GM11168 (cell line): ENCODE measurements at regions not wholly inside any gene's neighbourhood (a gene's known extent, or its start where the extent isn't known, plus 50 kb on each side); places are given as distances from the start of the nearest gene placed in this dataset.

Experiments used
- in situ Hi-C: fragments of 300-500 bp; cut with MboI; formaldehyde crosslinking; loops from one replicate; pipeline ENCODE4 v1.12.0; 2022; ENCODE audit warnings: low sequenced_read_pairs; ENCODE audit not compliant: unreplicated experiment

DNA sequence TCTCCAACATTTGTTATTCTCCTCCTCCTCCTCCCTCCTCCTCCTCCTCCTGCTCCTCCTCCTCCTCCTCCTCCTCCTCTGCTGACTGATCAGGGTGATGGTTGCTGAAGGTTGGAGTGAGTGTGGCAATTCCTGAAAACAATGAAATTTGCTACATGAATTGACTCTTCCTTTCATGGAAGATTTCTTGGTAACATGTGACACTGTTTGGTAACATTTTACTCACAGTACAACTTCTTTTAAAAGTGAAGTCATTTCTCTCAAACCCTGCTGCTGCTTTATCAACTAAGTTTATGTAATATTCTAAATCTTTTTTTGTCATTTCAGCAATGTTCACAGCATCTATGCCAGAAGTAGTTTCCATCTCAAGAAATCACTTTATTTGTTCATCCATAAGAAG lies 543.0 kb downstream of the MAFB start:
- in situ Hi-C loops, result no loop called here

DNA sequence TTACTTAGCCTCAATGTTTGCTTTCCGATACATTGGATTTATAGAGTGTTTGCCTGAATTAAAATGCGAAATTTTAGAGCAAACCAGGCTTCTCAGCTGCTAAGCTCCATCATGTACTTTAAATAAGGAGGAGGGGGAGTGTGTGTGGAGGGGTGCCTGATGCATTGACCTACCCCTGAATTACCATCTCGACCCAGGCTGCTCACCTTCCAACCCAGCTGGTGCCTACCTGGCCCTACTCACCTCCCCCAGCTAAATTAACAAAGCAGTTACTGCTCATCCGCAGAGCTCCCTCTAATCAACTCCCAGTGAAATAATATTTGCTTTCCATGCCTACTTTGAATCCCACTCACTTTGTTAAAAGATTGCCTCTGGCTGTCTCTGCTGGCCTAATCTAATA lies 544.5 kb downstream of the MAFB start:
- in situ Hi-C loops, result no loop called here

DNA sequence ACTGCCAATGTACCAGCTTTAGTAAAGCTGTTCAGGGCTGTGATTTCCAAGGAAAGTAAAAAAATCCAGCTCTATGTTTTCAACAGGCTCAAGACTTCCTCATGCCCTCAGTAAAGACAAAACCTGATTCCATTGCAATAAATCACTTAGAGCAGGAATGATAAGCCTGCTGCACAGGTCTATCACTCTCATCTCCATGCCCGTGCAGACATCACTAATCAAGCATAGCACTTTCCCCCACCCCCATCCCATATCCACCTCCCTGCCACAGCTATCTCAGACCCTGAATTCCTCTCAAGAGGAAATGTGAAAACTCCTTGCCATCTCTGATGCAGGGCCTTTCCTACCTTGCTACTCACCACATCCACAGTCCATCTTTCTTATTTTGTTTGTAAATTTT lies 554.9 kb downstream of the MAFB start:
- in situ Hi-C loops, result no loop called here

DNA sequence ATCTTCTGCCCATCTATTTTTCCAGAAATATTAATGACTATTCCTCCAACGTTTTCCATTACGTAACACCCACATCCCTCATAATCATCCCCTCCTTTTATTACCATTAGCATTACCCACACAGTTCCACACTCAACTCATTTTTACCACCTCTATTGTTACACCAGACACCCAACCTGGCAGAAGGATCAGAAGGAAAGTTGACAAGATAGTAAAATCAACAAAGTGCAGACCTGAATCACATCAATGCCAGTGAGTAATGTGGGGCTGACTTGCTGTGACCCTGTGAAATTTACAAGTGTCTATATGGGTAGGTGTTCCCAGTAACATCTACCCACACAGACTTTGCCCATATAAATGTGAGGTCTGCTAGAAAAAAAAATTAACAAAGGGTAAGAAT lies 568.2 kb downstream of the MAFB start:
- in situ Hi-C loops, result no loop called here

DNA sequence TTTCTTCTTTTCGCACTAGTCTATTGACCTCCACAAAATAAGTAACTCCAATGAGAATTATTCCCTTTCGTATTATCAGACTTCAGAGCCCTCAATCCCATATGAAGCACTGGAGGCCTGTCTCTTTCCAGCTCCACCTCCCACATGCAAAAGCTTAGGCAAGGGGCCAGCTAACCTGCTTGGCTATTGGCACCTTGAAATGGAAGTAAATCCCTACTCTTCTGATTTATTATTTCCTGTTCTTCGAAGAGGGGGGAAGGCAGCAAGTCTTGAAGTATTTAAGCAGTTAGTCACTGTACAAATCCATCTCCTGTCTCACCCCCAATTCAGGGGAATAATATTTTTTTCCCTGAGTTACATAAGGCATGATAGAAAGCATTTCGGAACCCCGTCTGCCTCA lies 577.8 kb downstream of the MAFB start:
- in situ Hi-C loops, result no loop called here

DNA sequence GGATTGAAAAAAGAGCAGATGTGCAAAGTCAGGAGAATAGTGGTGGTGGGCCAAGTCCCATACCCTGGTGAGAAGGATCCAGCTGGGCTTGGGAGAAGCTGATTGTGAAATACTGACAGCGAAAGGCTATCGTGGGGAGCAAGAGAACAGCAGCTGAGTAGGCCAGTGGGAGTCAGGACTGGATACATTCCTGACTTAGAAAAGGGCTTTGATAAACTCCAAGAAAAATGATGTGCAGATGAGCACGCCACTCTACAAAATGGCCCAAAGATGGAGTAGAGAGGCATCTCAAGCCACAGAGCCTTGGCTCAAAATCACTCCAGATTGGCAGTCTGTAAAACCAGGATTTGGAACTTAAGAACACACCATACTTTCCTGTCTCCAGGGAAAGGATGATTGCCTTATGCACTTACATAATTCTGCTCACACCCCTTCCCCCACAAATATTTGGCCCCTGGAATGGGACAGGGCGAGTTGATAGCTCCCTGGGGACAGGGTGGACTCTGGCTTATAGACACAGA lies 578.7 kb downstream of the MAFB start:
- in situ Hi-C loops, result no loop called here

DNA sequence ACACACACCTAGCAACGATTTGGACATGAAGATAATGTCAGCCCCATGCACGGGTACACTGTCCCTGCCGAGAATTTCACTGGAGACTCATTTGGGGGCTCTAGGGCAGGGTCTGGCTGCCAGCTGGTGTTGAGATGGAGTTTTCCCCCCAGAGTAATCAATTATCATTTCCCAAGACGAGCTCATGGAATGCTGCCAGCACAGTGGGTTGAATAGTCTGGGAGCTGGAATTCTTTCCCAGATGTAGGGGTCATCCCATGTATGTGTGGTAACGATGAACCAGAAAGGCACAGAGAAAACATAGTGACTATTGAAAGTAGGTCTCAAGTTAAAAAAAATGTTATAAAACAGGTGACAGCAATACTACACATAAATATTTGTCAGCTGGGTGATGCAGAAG lies 579.9 kb downstream of the MAFB start:
- in situ Hi-C loops, result no loop called here

DNA sequence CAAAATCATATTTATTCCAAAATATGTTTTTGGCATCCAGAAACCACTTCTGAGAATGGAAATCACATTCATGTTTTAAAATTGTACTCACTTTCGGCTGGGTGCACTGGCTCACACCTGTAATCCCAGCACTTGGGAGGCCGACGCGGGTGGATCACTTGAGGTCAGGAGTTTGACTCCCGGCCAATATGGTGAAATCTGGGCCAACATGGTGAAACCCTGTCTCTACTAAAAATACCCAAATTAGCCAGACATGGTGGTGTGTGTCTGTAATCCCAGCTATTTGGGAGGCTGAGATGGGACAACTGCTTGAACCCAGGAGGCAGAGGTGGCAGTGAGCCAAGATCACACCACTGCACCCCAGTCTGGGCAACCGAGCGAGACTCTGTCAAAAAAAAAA lies 580.7 kb downstream of the MAFB start:
- in situ Hi-C loops, result no loop called here

DNA sequence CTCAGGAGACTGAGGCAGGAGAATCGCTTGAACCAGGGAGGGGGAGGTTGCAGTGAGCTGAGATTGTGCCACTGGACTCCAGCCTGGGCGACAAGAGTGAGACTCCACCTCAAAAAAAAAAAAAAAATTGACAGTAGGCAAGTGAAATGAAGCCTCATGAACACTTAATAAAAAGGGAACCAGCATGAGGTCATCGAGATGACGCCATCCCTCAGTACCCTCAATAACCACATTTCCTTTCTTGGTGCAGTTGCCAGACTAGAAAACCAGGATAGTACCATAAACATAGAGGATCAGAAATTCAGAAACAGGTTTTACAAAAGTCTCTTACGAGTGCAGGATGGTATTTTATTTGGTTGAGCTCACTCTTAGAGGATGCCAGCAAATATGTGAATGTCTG lies 584.1 kb downstream of the MAFB start:
- in situ Hi-C loops, result no loop called here

DNA sequence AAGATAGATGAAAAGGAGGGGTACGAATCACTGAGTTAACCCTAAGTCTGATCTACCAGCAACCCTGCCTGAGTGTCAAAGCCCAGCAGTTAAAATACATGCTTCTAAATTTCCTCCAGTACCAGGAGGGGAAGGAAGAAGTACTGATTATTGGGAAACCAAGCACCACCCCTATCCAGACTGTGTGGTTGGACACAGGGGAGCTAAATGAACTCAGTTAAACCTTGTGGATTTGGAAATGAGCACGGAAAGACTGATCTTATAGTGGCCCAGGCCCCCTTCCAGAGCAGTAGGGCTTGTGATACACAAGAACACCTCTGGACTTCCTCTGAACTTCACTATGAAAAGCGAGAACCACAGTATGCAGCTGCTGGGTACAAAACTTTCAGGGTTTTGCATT lies 585.6 kb downstream of the MAFB start:
- in situ Hi-C loops, result no loop called here

DNA sequence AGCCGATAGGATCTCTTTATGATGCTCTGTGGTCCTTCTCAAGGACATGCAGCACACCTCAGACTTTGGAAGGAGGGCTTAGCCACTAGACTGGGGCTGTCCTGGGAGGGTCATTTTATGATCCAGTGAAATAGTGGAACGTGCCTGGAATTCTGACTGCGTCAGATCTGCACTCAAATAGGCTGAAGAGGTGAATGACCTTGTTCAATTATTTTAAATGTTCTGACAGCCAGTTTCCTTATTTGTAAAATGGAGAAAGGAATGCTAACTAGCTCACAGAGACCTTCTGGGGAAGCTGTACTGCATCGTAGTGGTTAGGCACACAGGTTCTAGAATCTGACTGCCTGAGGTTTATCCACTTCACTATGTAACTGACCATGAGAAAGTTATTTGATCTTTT lies 587.5 kb downstream of the MAFB start:
- in situ Hi-C loops, result no loop called here

DNA sequence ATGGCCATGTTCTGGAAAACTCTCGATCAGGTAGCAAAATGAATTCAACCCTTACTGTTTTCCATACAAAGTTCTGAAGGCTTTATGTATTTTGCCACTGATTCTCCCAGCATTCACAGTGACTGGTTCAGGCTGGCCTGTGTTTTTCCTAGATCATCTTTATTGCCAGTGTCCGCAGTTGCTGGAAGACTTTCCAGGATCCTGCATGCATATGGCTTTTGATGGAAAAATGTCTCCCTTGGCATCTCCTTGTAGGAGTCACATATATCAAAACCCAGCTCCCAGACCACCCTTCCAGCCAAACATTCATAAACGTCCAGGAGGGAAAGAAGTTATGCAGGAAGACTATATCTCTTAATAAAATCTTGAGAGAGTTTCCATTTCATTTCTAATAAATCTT lies 588.8 kb downstream of the MAFB start:
- in situ Hi-C loops, result no loop called here

DNA sequence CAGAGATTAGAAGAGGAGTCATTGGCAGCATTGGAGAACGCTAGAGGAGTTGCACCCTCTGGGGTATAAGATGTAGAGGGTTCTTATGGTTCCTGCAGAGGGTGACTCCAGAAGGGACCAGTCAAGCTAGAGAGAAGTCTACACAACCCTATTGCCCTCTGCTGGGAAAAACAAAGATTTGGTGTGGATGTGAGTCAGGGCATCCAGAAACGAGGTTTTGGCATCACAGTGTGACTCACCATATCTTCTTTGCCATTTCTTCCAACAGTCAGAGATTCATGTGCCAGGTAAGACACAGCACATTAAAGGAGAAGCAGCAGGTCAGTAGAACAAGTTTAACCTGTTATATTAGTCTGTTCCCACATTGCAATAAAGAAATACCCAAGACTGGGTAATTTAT lies 598.8 kb downstream of the MAFB start:
- in situ Hi-C loops, result no loop called here

DNA sequence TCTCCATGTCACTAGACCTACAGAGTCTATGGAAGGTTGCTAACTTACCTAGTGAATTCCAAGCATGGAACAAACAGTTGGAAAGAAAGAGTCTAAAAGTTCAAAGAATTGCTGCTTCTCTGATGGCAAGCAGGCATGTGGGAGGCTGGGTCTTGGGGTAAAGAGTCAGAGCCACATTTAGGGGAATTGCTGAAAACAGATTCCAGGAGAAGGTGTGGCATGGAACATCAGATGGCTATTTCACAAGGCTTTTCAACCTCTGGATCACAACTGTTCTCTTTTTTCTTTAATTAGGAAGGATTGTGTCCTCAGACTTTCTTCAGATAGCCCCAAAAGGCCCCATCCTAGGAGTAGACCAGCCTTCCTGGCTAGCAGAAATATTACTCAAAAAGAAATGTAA lies 601.5 kb downstream of the MAFB start:
- in situ Hi-C loops, result no loop called here

DNA sequence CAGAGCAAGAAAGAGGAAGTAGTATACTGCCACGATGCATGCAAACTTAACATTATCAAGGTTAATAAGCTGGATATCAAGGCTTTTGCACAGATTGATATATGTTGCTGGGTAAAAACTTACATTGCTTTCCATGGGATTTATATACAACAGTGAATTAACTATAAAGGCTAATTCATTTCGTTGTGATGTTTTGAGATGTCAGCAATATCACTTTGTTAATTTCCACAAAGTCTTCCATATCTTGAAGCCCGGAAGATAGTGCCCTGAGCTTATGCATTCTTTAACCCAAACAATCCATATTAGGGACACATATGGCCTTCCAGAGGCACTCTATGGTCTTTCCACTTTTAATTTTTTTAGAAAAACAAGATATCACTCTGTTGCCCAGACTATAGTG lies 603.5 kb downstream of the MAFB start:
- in situ Hi-C loops, result no loop called here

DNA sequence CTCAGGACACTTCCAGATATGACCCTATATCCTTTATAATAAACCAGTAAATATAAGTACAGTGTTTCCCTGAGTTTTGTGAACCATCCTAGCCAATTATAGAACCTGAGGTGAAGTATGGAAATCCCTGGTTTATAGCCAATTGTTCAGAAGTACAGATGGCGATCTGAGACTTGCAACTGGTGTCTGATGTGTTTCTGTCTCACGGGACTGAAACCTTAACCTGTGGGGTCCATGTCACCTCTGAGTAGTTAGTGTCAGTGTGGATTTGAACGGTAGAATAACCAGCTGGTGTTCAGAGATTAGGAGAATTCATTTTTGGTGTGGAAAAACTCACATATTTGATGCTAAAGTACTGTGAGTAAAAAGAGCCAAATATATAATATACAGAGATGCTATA lies 606.6 kb downstream of the MAFB start:
- in situ Hi-C loops, result no loop called here

DNA sequence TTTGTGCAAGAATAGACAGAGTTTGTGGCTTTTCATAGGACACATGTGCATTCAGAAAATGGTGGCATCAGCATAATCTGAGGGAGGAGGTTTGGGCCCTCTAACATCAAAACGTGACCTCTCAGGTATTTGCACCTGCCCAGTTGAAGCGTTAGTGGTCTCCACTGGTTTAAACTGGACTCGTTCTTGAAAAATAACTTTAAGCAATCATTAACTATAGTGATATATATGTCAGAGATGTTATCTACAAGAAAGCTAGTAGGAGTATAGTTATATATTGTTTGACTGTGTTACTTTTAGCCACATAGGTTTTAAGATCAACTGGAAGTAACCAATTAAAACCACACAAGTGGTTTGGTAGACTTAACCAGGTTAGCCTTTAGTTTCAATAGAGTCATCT lies 607.4 kb downstream of the MAFB start:
- in situ Hi-C loops, result no loop called here

DNA sequence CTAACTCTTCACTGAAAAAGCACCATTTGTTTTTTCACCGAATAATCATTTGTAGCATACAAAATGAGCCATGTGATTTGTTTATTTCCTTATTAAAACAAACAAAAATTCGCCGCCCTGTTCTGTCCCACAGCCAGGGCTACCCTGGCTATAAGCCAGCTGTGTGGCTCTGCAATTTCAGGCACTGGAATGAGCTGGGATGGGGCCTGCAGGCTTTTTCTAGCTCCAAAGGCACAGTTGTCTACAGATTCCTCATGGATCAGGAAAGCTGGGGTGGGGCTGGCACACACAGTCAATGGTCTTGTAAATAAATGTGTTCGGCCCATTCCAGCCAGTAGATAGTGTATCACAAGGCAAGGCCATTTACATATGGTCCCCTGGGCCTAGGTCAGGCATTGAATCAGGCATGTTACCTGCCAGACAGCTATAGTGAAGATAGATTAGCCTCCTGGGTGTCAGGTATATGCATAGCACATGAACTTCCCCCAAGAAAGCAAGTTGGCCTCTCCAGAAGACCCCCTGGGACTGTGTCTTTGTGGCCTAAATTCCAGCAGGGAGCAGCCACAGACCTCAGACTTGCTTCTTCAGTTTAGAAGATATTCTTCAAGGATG lies 608.9 kb downstream of the MAFB start:
- in situ Hi-C loops, result no loop called here

DNA sequence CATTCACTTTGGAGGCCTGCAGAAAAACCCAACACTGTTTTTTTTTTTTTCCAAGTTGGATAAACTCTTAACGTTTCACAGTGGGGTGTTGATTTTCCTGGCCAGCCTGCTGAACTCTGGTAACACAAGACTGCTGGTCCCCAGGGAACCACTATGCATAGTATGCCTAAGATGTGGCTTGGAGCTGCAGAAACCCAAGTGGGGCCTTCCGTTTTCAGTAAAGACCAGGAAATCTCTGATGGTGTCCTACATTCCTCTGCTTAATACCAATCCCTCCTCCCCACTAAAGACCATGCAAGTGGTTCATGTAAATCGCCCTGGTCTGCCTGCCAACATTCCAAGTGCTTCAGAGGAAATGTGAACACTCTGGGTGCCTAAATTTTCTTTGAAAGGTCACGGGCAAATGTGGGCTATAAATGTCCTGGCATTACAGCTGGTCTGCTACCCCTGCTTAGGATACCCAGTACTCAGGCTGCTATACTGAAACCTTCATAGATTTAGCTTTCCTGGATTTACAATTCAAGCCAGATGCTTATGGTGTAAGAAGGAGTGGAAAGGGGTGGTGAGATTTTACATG lies 615.4 kb downstream of the MAFB start:
- in situ Hi-C loops, result no loop called here

DNA sequence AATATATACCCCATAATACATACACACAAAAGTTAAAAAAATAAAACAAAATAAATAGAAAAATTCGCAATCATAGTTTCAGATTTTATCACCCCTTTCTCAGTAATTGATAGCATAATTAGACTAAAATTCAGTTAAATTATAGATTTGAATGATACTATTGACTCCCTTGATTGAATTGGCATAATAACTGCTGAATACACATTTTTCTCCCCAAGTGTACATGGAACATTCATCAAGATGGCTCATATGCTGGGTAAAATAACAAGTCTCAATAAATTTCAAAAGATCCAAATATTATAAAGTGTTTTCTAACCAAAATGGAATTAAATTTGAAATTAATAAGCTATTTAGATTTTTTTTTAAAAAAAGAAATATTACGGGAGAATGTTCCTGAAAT lies 616.1 kb downstream of the MAFB start:
- in situ Hi-C loops, result no loop called here

DNA sequence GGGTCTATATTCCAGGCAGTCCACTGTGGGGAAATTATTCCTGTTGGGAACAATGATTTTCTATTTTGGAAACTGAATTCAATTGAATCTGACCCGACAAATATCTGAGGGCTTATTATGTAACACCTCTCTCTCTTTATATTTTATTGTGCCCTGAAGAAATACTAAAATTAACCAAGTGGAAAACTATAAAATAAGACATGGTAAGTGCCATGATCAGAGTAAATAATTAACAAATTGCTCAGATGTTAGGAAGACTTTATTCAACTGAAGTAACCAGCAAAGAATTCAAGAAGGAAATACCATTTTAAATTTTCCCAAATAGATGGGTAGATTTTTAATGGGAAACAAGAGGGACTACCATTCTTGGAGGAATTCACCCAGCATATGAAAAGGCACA lies 632.9 kb downstream of the MAFB start:
- in situ Hi-C loops, result no loop called here

DNA sequence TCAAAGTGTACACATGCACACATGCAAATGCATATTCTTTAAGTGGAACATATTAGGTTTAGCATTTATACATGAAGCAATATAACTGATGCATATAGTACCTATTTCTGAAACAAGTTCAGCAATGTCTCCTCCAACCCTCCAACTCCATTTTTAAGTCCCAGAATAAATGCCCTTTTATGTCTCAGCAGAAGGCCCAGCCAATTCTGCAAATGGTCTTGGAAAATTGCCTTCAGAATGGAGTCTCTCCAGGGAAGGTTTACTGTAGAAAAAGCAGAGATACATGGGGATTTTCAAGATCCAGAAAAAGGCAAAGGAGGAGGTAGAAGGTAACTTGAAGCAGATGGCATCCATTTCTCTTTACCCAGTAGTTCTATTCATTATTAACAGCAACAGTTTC lies 633.3 kb downstream of the MAFB start:
- in situ Hi-C loops, result no loop called here
